Inferior parietal cortex (tissue), 1 donor: ENCODE measurements at regions not wholly inside any gene's neighbourhood (a gene's known extent, or its start where the extent isn't known, plus 50 kb on each side); places are given as distances from the start of the nearest gene placed in this dataset.
A peak's percentile ranks its signal among the peaks of the same experiment; 100 is the strongest.
"Not testable (repeated sequence)": the region's sequence is repeated elsewhere in the genome, so short reads cannot be mapped to it uniquely, and the experiment has no call there.

Experiments
- DNase-seq: peaks from one replicate; pipeline ENCODE4 v3.0.0-alpha.2; 2016; ENCODE audit errors: extremely low spot score

- no peak for DNase-seq
These were observed 143.5 kb downstream of the TPBG start for GRCh38 chr6:82507112-82507511.

DNA sequence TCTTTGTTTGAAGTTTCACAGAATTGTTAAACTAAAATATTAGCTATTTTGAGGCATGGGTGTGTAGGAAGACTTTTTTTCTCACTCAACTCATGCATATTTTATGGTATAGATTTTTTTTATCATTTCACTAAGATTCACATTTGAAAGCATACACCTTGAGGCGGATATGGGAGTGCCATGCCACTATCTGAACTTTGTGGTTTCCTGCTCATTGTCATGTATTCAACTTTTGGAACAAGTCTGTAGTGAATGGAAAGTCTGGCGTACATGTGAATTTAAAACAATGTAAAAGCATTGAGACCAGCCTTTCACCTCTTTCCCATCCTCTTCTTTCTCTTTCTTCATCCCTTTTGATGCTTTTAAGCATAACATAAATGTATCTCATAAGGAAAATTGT is 147.9 kb downstream of the TPBG start:
- no peak for DNase-seq

- not testable (repeated sequence) for DNase-seq
These were observed 154.3 kb downstream of the TPBG start for GRCh38 chr6:82517896-82518295.

GRCh38 chr6:82521369-82521768 is 157.8 kb downstream of the TPBG start:
- DNase-seq = no peak

- DNase-seq = no peak
These were observed 158.2 kb downstream of the TPBG start for GRCh38 chr6:82521861-82522260.

DNA sequence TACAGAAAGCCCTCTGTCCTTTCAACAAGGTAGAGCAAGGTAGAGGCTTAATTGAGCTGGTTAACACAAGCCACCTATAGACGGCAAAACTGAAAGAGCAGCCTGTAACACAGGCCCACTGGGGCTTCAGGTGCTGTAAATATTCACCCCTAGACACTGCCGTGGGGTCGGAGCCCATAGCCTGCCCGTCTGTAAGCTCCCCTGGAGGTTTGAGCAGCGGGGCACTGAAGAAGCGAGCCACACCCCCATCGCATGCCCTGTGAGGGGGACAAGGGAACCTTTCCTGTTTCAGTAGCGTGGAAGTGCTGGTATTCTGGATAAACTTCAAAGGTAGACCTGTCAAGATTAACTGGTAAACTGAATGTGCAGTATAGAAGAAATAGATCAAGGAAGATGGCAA is 160.4 kb downstream of the TPBG start:
- no peak for DNase-seq

- DNase-seq = no peak
These were observed 162.3 kb downstream of the TPBG start for GRCh38 chr6:82525775-82526495.

GRCh38 chr6:82529960-82530460 is 166.4 kb downstream of the TPBG start:
- not testable (repeated sequence) for DNase-seq

- DNase-seq = no peak
These were observed 171.3 kb downstream of the TPBG start for GRCh38 chr6:82534876-82535275.

DNA sequence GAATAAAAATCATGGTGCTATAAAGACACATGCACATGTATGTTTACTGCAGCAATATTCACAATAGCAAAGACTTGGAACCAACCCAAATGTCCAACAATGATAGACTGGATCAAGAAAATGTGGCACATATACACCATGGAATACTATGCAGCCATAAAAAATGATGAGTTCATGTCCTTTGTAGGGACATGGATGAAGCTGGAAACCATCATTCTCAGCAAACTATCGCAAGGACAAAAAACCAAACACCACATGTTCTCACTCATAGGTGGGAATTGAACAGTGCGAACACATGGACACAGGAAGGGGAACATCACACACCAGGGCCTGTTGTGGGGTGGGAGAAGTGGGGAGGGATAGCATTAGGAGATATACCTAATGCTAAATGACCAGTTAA is 185.9 kb downstream of the TPBG start:
- DNase-seq = not testable (repeated sequence)

DNA sequence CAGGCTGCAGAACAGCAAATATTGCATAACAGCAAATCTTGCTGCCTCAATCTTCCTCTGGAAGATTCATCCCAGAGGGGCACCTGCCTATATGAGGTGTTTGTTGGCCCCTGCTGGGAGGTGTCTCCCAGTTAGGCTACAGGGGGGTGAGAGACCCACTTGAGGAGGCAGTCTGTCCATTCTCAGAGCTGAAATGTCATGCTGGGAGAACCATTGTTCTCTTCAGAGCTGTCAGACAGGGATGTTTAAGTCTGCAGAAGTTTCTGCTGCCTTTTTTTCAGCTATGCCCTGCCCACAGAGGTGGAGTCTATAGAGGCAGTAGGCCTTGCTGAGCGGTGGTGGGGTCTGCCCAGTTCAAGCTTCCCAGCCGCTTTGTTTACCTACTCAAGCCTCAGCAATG is 187.7 kb downstream of the TPBG start:
- not testable (repeated sequence) for DNase-seq

DNA sequence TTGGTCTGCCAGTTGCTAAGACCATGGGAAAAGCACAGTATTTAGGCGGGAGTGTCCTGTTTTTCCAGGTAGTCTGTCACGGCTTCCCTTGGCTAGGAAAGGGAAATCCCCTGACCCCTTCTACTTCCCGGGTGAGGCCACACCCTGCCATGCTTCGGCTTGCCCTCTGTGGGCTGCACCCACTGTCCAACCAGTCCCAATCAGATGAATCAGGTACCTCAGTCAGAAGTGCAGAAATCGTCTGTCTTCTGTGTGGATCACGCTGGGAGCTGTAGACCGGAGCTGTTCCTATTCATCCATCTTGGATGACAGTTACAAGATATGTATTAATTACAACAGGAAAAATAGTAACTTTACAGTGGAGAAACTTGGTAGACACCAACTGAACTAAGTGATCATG is 188.2 kb downstream of the TPBG start:
- DNase-seq = no peak

- no peak for DNase-seq
These were observed 190.4 kb downstream of the TPBG start for GRCh38 chr6:82553863-82554531.

- no peak for DNase-seq
These were observed 191.0 kb downstream of the TPBG start for GRCh38 chr6:82554666-82555065.

- DNase-seq = no peak
These were observed 192.2 kb downstream of the TPBG start for GRCh38 chr6:82555801-82556200.

- not testable (repeated sequence) for DNase-seq
These were observed 194.9 kb downstream of the TPBG start for GRCh38 chr6:82558531-82558930.

- DNase-seq = no peak
These were observed 204.0 kb downstream of the TPBG start for GRCh38 chr6:82567621-82568020.

DNA sequence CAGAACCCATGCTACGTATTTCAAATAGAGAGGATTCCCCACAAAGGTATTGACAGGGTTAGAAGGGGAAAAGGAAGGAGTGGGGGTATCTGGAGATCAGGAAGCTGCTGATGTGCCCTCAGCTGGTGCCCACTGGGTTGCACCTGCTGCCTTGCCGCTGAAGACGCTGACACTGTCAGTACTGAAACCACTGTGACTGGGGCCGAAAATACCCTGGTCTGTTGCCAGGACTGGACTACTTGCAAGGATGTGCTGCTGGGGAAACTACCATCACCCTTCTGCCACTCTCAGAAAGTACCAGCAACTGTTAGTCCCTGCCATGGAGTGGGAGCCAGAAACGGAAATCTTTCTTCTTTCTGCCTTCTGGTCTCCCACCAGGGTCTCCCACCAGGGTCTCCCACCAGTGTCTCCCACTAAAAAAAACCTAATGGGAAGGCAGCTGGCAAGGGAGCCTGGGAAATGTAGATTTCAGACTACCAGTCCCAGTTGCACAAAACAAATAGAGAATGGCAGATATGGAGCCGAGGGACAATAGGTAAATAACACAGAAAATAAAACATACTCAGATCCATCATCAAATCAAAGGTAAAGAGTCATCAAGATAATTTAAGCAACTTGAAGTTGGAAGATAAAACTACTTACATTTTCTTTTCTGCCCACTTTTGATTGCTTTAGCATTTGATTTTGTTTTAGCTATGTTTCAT is 204.8 kb downstream of the TPBG start:
- DNase-seq = peak; percentile 3

DNA sequence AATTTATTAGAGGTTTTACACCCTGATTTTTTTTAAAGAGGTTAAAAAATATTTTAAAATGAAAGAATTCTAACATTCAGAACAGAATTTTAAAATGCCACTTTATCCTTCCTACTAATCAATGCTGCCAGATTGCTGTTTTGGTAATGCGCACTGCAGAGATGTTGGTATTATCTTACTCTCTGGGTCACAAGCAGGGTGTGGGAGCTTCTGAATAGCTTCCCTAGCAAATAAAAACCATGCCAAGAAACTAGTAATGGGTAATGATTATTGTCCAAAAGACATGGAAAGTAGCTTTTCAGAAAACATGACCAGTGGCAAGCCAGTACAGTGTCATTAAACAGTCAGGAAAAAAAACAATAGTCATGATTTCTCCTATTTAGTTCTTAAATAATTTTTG is 205.4 kb downstream of the TPBG start:
- DNase-seq = no peak

GRCh38 chr6:82570083-82570482 is 206.5 kb downstream of the TPBG start:
- no peak for DNase-seq

DNA sequence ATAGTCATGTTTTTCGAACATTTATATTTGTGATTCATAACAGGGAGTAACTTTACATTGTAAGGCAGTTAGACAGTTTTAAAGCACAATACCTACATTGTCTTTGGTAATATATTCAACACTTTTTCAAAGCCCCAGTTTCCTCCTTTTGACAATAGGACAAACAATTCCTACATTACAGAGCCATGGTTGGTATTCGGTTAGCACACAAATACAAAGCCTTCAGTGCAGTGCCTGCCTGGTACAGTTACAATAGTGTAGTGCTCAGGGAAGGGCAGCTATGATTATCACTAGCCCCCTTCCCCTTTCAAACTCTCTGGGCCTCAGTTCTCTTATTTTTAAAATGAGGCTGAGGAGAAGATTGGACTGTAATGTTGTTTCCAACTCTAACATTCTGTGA is 207.8 kb downstream of the TPBG start:
- no peak for DNase-seq

DNA sequence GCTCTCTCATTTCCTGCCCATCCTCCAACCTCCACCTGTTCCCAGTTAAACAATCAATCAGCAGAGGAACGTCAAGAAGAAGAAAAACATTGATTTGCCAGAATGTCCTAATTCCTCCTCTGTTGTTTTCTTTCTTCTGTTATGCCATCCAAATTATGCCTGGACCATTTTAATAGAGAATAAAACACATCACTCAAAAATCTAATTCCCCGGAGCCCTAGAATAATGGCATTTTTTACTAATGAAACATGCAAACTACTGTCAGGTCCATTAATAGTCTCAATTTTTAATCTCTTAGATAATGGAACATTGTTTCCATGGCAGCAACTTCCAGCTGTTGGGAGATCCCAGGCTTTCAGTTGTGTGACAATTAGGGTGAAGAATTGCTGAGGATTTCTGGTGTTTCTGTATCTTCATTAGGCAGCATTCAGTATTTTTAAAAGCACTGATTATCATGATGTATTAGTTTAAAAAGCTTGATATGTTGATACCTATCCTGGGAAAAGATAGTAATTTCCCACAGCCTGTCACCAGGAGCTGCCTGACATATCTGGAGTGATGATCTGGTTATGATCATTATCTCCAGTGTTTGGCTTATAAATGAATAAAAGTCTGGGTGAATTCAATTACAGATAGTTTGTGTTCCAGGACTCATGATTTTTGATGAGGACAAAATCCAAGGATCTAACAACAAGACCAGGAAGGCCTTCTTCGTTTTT is 209.8 kb downstream of the TPBG start:
- DNase-seq = no peak
